Gastroesophageal sphincter (tissue), 4 donors: ENCODE measurements at regions not wholly inside any gene's neighbourhood (a gene's known extent, or its start where the extent isn't known, plus 50 kb on each side); places are given as distances from the start of the nearest gene placed in this dataset.

Experiments used
- ATAC-seq: fragments of 150-250 bp; one replicate; pipeline ENCODE4 v1.9.1; 2016; ENCODE audit warnings: mild to moderate bottlenecking, moderate library complexity
- H3K27ac ChIP-seq, 4 donors: fragments of 200-600 bp; sonication (generic) in 3 of 4; 1 replicate in 3 of 4; 2 replicates in 1 of 4; pipeline ENCODE4 v1.5.1; 2016 to 2019
- H3K27me3 ChIP-seq: fragments of 200-600 bp; sonication (generic); one replicate; pipeline ENCODE4 v1.5.1; 2019
- H3K36me3 ChIP-seq, 2 donors: fragments of 200-600 bp; sonication (generic); one replicate each; pipeline ENCODE4 v1.5.1; 2019; ENCODE audit warnings: control low read depth in 1 of 2
- H3K4me1 ChIP-seq, 3 donors: fragments of 200-600 bp; sonication (generic); 1 replicate in 2 of 3; 2 replicates in 1 of 3; pipeline ENCODE4 v1.5.1; 2016 to 2019; ENCODE audit warnings: control low read depth in 2 of 3
- H3K4me3 ChIP-seq, 2 donors: fragments of 200-600 bp; sonication (generic); one replicate each; pipeline ENCODE4 v1.5.1; 2019; ENCODE audit warnings: mild to moderate bottlenecking in 1 of 2, moderate library complexity in 1 of 2
- H3K9me3 ChIP-seq, 3 donors: fragments of 200-600 bp; sonication (generic); one replicate each; pipeline ENCODE4 v1.5.1; 2017 to 2019; ENCODE audit warnings: control low read depth in 2 of 3
- EP300 ChIP-seq: sonication (generic); formaldehyde crosslinking; IDR thresholded peaks from one replicate; pipeline ENCODE4 v1.6.1; 2017; ENCODE audit warnings: antibody characterized with exemption, mild to moderate bottlenecking
- POLR2A ChIP-seq, 2 donors: fragments of 450-650 bp; IDR thresholded peaks; one replicate each; pipeline ENCODE4 v1.6.1; 2017; ENCODE audit warnings: antibody characterized with exemption in 2 of 2, mild to moderate bottlenecking in 2 of 2, moderate library complexity in 1 of 2
- POLR2AphosphoS5 ChIP-seq: sonication (generic); formaldehyde crosslinking; IDR thresholded peaks from one replicate; pipeline ENCODE4 v1.6.1; 2017; ENCODE audit warnings: antibody characterized with exemption
- WGBS, 2 donors: methylation state at CpG; one replicate each; pipeline ENCODE4 v1.1.5; 2018; ENCODE audit warnings: low coverage in 1 of 2; 5-methylcytosine and 5-hydroxymethylcytosine counted together
- TF ChIP-seq, protein P1 (sequence below), 4 experiments: fragments of 200-600 bp in 2 of 4; fragments of 450-650 bp in 2 of 4; sonication (generic) in 1 of 4; IDR thresholded peaks; one replicate each; pipeline ENCODE4 v1.5.1; 2017 to 2019; ENCODE audit warnings: antibody characterized with exemption in 4 of 4, mild to moderate bottlenecking in 2 of 4, moderate library complexity in 2 of 4

DNA sequence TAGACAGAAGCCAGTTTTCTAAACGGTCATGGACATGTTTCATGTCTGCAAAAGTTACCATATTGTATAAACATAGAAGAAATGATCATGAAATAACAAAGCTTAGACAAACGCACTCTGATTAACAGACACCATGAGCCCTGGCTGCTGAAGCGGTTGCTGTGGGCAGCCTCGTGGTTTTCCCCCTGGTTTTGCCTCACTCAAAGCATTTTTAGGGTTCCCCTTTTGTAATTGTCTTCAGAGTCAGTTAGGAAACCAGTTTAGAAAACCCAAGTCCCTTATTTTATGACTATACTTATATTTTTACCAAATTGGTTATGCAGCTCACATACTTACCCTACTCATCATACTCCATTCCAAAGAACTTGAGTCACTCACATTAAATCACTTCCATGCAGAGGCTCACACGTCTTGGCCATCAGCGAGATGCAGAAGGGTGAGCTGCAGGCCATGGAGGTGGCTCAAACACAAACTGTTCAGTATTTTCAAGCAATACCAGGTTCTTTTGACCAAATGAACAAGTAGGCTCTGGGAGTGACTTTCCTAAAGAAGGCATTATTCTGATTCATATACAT is 105.6 kb upstream of the SALL3 start:
- TF ChIP-seq, protein P1, sequence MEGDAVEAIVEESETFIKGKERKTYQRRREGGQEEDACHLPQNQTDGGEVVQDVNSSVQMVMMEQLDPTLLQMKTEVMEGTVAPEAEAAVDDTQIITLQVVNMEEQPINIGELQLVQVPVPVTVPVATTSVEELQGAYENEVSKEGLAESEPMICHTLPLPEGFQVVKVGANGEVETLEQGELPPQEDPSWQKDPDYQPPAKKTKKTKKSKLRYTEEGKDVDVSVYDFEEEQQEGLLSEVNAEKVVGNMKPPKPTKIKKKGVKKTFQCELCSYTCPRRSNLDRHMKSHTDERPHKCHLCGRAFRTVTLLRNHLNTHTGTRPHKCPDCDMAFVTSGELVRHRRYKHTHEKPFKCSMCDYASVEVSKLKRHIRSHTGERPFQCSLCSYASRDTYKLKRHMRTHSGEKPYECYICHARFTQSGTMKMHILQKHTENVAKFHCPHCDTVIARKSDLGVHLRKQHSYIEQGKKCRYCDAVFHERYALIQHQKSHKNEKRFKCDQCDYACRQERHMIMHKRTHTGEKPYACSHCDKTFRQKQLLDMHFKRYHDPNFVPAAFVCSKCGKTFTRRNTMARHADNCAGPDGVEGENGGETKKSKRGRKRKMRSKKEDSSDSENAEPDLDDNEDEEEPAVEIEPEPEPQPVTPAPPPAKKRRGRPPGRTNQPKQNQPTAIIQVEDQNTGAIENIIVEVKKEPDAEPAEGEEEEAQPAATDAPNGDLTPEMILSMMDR (IDR thresholded peaks at IDR 0.05) = no peak
- TF ChIP-seq POLR2A (IDR thresholded peaks at IDR 0.05) (no peak), POLR2AphosphoS5 (no peak), EP300 (no peak)
- ATAC-seq = no peak
- H3K9me3 ChIP-seq = no peaks in the 10 kb centered on the region
- 53 to 72% methylated on average over 6 of the region's 6 CpGs for whole genome bisulfite sequencing, 2 donors
- H3K4me1 ChIP-seq = no peaks in the 10 kb centered on the region
- peaks cover 37% of the 10 kb centered on the region for H3K27me3 ChIP-seq
- no peak overlapping the region for H3K27ac ChIP-seq
- no peaks in the 10 kb centered on the region for H3K36me3 ChIP-seq
- H3K4me3 ChIP-seq = no peak overlapping the region

DNA sequence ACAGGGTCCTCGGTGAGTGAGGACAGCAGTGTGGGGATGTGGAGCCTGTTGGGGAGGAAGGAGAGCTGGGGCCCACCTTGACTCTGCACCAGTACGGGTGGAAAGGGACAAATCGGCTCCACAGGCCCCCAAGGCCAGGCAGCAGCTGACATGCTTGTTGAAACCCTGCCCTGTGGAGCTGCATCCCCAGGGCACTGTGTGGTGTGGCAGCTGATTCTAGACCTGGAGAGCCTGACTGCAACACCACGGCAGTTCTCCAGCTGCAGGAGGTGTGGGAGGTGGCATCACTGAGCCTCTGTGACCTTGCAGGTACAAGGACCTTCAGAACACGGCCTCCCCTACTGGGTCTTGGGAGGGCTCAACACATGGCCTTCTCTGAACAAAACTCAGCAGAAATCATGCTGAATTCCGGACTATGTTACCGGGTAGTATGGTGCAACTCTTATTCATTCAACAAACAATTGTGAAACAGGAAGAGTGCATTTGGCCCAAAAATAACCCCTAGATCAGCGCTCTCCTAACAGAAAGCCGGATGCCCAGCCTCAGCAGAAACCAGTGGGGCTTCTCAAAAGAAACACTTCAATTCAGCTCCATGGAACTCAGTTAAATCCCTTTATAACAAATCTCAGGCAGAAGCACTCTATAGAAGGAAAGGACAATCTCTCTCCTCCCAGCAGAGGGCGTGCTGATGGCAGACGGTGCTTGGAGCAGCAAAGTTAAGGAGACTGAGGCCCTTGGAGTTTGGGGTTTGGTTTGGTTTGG is 104.4 kb upstream of the SALL3 start:
- no peak for TF ChIP-seq POLR2A (IDR thresholded peaks at IDR 0.05)
- TF ChIP-seq, protein P1 (IDR thresholded peaks at IDR 0.05) = peak in 1 of 4 experiments; percentile 30
- no peak for TF ChIP-seq EP300
- no peaks in the 10 kb centered on the region for H3K36me3 ChIP-seq
- no peak for ATAC-seq
- 52 to 61% methylated on average over 6 to 9 of the region's 11 CpGs for WGBS, 2 donors
- H3K9me3 ChIP-seq = no peaks in the 10 kb centered on the region
- H3K27me3 ChIP-seq = peaks cover 37% of the 10 kb centered on the region
- no peak overlapping the region for H3K4me3 ChIP-seq
- H3K4me1 ChIP-seq = no peaks in the 10 kb centered on the region
- H3K27ac ChIP-seq = no peak overlapping the region

DNA sequence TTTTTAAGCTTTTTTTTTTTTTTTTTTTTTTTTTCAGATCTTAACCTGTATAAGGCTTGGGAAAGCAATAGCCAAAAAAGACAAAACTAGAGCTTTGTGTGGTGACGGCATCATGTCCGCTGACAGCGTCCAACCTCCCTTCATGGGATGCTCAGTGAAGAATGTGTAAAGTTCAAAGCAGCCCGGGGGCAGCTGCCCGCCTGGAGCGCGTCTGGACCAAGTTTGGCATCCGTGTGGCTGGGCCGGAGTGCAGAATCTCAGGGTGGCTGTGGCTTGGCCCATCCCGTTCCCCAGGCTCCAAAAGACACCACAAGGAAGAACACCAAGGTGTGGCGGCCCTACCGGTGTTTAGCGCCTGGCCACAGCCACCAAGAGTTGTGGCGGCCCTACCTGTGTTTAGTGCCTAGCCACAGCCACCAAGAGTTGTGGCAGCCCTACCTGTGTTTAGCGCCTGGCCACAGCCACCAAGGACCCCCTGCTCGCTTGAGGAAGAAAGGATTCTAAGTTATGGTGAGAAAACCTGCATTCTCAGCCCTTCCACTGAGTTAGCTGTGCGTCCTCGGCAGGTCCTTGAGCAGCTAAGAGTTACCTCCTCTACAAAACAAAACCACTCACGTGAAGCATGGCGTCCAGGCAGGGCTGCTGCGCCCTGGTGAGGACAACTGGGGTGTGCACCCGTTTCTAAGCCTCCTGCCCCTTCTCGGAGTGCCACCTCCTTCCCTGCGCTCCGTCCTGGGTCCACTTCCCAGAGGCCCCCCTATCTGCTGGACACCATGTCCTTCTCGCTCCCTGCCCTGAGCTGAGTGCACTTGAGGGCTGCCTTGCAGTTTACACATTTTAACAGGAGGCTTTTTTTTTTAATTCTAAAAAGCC is 103.6 kb upstream of the SALL3 start:
- no peak overlapping the region for H3K4me3 ChIP-seq

DNA sequence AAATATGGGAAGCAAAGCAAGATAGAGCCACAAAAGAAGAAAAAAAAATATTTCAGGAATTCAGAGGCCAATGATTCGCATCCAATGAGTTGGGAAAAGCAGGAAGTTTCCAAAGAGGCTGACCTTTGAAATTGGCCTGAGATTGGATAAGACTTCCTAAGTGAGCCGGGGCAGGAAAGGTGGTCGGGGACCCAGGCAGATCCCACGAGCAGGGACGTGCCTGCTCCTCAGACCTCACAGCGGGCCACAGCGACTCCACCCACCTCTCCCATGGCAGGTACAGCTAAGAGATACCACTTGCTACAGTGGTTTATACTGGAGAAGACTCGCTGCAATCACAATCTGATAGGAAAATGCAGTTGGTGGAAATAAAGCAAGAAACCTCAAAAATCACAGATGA is 102.8 kb upstream of the SALL3 start:
- TF ChIP-seq EP300 (no peak), POLR2A (IDR thresholded peaks at IDR 0.05) (no peak), POLR2AphosphoS5 (no peak)
- TF ChIP-seq, protein P1 (IDR thresholded peaks at IDR 0.05) = no peak
- Histone ChIP-seq H3K9me3 (no peaks in the 10 kb centered on the region), H3K27me3 (peaks cover 34% of the 10 kb centered on the region)

More for the DNA sequence above, 103.6 kb upstream of the SALL3 start:
- no peak overlapping the region for H3K27ac ChIP-seq
- peaks cover 34% of the 10 kb centered on the region for H3K27me3 ChIP-seq
- no peaks in the 10 kb centered on the region for H3K4me1 ChIP-seq
- 86 to 95% methylated on average over 10 to 11 of the region's 26 CpGs for WGBS, 2 donors
- H3K9me3 ChIP-seq = no peaks in the 10 kb centered on the region
- no peak for ATAC-seq
- no peaks in the 10 kb centered on the region for H3K36me3 ChIP-seq
- TF ChIP-seq POLR2AphosphoS5 (no peak), EP300 (no peak), POLR2A (IDR thresholded peaks at IDR 0.05) (no peak)
- TF ChIP-seq, protein P1 (IDR thresholded peaks at IDR 0.05) = no peak

More for the DNA sequence above, 102.8 kb upstream of the SALL3 start:
- Histone ChIP-seq H3K36me3 (no peaks in the 10 kb centered on the region), H3K4me1 (no peaks in the 10 kb centered on the region), H3K4me3 (no peak overlapping the region), H3K27ac (no peak overlapping the region)
- no peak for ATAC-seq
- 41 to 55% methylated on average over 4 to 8 of the region's 8 CpGs for WGBS, 2 donors
